ENCODE measurements at regions not wholly inside any gene's neighbourhood (a gene's known extent, or its start where the extent isn't known, plus 50 kb on each side); places are given as distances from the start of the nearest gene placed in this dataset.

DNA sequence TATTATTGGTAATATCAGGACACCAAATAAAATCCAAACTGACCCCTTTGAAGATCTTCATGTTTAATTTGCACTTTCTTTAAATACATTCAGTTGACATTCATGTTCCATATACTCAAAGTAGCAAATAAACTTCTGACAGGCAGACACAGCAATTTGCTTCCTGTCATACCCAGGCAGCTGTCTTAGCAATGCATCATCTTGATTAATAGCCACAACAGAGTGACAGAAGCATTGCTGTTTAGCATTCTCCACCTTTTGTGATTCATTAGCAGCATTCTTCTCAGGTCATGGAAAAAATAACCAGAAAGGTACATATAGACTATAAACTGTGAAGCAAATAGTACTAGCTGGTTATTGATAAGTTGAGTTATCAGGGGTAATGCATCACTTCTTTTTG is 366.8 kb downstream of the CYLC2 start:
- Mint-ChIP-seq H3K9me3 (peaks cover 27% of the 10 kb centered on the region), H3K4me1 (no peaks in the 10 kb centered on the region), H3K4me3 (no peak overlapping the region), H3K27me3 (no peaks in the 10 kb centered on the region), H3K36me3 (ENCODE audit: insufficient read depth) (no peaks in the 10 kb centered on the region), H3K27ac (ENCODE audit: low read depth) (no peak overlapping the region)
- no peak for ATAC-seq (replicated peaks; ENCODE audit: extremely low read depth, poor library complexity, severe bottlenecking)
- no peak for DNase-seq (ENCODE audit: low spot score in 2 of 2)

DNA sequence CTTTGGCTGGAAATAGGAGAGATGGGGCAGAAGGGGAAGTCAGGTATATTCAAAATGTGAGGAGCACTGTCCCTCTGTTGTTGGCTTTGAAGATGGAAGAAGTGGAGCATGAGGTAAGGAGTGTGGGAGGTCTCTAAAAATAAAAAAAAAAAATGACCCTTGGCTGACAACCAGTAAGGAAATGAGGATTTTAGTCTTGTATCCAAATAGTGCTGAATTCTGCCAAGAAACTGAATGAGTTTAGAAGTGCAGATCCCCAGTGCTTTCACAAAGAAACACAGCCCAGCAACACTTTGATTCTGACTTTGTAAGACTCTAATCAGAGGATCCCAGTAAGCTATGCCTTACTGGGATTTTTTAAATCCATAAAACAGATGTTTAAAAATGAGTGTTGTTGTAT is 367.9 kb downstream of the CYLC2 start:
- Mint-ChIP-seq H3K9me3 (peaks cover 27% of the 10 kb centered on the region), H3K27me3 (no peaks in the 10 kb centered on the region), H3K4me1 (no peaks in the 10 kb centered on the region), H3K36me3 (ENCODE audit: insufficient read depth) (no peaks in the 10 kb centered on the region), H3K4me3 (no peak overlapping the region), H3K27ac (ENCODE audit: low read depth) (no peak overlapping the region)
- ATAC-seq (replicated peaks; ENCODE audit: extremely low read depth, poor library complexity, severe bottlenecking): no peak
- DNase-seq (ENCODE audit: low spot score in 2 of 2): no peak

DNA sequence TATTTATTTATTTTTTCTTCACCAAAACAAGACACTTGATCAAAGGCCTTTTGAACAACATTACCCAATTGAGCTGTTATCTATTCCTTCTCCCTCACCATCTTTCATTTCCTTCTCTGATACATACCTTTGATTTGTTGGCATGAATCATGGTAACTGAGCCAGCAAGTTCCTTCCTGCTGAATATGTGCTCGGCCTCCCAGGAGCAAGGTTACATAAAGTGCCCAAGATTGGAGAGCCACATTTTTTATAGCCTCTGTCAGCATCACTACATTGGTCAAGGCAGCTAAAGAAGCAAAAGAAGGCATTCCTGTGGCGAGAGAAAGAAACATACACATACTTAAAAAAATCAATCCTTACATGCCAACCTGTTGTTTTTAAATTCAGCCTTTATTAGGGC is 369.6 kb downstream of the CYLC2 start:
- DNase-seq (ENCODE audit: low spot score in 2 of 2) (no peak), ATAC-seq (replicated peaks; ENCODE audit: extremely low read depth, poor library complexity, severe bottlenecking) (no peak)
- no peaks in the 10 kb centered on the region for H3K4me1 Mint-ChIP-seq
- H3K4me3 Mint-ChIP-seq: no peak overlapping the region
- H3K27ac Mint-ChIP-seq (ENCODE audit: low read depth): no peak overlapping the region
- no peaks in the 10 kb centered on the region for H3K27me3 Mint-ChIP-seq
- peaks cover 15% of the 10 kb centered on the region for H3K9me3 Mint-ChIP-seq
- H3K36me3 Mint-ChIP-seq (ENCODE audit: insufficient read depth): no peaks in the 10 kb centered on the region

DNA sequence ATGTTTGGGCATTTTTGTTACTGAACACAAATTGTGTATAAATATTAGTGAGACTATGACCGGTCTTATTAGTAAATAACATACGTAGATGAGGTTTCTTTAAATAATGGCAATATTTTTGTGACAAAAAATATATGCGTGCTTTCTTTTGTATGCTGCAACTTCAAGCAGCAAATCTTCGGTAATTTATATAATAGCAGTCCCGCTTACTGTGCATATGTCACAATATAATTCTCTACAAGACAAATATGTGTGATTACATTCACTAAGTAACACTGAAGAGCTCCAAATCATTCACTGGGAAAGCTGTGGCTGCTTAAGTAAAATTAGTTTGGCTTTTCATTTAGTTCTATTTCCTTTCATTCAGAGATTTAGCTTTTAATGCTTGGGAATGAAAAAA is 376.0 kb downstream of the CYLC2 start:
- Mint-ChIP-seq H3K27me3 (no peaks in the 10 kb centered on the region), H3K36me3 (ENCODE audit: insufficient read depth) (no peaks in the 10 kb centered on the region), H3K27ac (ENCODE audit: low read depth) (no peak overlapping the region), H3K4me3 (no peak overlapping the region), H3K9me3 (peaks cover 10% of the 10 kb centered on the region), H3K4me1 (no peaks in the 10 kb centered on the region)
- ATAC-seq (replicated peaks; ENCODE audit: extremely low read depth, poor library complexity, severe bottlenecking): no peak
- DNase-seq (ENCODE audit: low spot score in 2 of 2): no peak

DNA sequence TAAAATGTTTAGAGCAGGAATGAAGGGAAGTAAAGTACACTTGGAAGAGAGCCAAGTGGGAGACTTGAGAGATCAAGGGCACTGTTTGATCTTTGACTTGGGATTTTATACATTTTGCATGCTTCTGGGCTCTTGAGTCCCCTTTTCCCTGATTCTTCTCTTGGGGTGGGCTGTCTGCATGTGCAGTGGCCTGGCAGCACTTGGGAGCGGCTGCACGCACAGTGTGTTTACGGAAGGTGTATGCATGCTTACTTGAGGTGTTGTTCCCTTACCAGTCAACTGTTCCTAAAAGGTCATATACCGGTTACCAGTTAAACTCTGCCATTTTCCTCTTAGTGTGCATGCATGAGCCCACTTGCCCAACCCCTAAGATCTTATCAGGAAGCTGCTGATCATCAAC is 377.7 kb downstream of the CYLC2 start:
- Mint-ChIP-seq H3K4me3 (no peak overlapping the region), H3K27me3 (no peaks in the 10 kb centered on the region), H3K36me3 (ENCODE audit: insufficient read depth) (no peaks in the 10 kb centered on the region), H3K9me3 (peaks cover 16% of the 10 kb centered on the region), H3K4me1 (no peaks in the 10 kb centered on the region), H3K27ac (ENCODE audit: low read depth) (no peak overlapping the region)
- ATAC-seq (replicated peaks; ENCODE audit: extremely low read depth, poor library complexity, severe bottlenecking) (no peak), DNase-seq (ENCODE audit: low spot score in 2 of 2) (no peak)

DNA sequence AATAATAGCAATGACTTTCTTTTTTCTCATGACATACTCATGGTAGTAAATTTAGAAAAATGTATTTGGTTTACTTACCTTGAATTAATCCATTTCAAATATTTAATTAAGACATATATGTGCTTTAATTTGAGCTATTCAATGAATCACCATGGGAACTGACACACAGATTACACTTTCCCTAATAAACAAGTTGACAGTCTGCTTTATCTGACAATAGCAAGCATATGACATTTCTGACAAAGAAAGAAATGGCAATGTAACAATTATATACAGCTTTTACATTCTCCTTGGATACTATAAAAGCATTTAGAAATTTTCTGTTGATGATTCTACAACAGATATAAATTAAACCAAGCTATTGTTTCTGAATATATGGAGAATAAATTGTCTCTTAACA is 382.5 kb downstream of the CYLC2 start:
- Mint-ChIP-seq H3K27ac (ENCODE audit: low read depth) (no peak overlapping the region), H3K4me3 (no peak overlapping the region), H3K27me3 (no peaks in the 10 kb centered on the region), H3K4me1 (no peaks in the 10 kb centered on the region), H3K36me3 (ENCODE audit: insufficient read depth) (no peaks in the 10 kb centered on the region), H3K9me3 (peaks cover 17% of the 10 kb centered on the region)
- no peak for ATAC-seq (replicated peaks; ENCODE audit: extremely low read depth, poor library complexity, severe bottlenecking)
- DNase-seq (ENCODE audit: low spot score in 2 of 2): no peak

DNA sequence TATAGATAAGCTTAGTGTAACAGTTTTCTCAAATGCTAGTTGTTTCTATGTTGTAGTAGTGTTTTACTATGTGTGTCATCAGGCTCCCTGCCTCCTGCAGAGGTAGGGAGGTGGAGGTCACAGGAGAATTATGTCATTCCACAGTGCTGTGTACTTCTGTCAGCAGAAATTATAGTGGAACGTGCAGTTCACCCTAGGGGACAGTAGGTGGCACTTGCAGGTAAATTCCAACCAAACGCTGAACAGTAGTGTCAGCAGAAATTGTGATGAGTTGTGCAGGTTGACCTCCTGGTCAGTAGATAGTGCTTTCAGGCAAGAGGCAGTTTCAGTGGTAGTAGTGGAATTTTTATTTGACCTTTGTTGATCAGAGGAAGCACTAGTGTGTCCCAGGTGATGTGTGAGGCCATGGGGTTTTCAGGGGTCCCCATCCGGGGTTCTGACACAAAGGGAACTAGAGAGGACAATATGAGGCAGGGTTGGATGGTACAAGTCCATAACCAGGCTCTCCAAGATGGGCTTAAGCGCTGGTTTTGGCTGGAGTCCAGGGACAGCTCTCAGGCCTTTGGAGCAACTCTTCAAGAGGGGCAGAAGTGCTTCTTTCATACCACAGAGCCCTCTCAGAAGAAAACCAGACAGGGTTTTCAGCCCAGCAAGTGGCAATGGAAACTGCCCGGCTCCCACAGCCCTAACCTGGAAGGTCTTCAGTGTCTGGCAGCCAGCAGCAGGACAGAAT is 402.9 kb downstream of the CYLC2 start:
- H3K27me3 Mint-ChIP-seq: no peaks in the 10 kb centered on the region
- no peak overlapping the region for H3K4me3 Mint-ChIP-seq
- H3K36me3 Mint-ChIP-seq (ENCODE audit: insufficient read depth): no peaks in the 10 kb centered on the region
- peaks cover 12% of the 10 kb centered on the region for H3K9me3 Mint-ChIP-seq
- DNase-seq (ENCODE audit: low spot score in 2 of 2) (no peak), ATAC-seq (replicated peaks; ENCODE audit: extremely low read depth, poor library complexity, severe bottlenecking) (no peak)
- no peaks in the 10 kb centered on the region for H3K4me1 Mint-ChIP-seq
- no peak overlapping the region for H3K27ac Mint-ChIP-seq (ENCODE audit: low read depth)

DNA sequence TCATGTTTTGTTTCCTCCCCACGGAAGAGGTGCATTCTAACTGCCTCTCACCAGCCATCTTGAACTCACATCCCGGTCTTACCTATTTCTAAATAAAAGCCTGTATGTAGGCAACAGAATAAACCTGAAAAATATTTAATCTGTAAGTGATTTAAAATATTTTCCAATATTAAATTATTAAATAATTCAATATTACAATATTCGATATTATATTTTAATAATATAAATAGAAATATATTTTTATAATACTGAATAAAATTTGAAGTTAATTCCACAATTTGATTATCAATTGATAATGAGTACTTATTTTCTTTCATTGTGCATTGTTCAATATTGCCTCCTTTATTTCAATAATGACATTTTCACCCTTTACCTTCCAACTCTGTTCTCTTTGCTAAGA is 404.4 kb downstream of the CYLC2 start:
- DNase-seq (ENCODE audit: low spot score in 2 of 2) (no peak), ATAC-seq (replicated peaks; ENCODE audit: extremely low read depth, poor library complexity, severe bottlenecking) (no peak)
- Mint-ChIP-seq H3K27me3 (no peaks in the 10 kb centered on the region), H3K36me3 (ENCODE audit: insufficient read depth) (no peaks in the 10 kb centered on the region), H3K9me3 (peaks cover 12% of the 10 kb centered on the region), H3K4me1 (no peaks in the 10 kb centered on the region), H3K27ac (ENCODE audit: low read depth) (no peak overlapping the region), H3K4me3 (no peak overlapping the region)

DNA sequence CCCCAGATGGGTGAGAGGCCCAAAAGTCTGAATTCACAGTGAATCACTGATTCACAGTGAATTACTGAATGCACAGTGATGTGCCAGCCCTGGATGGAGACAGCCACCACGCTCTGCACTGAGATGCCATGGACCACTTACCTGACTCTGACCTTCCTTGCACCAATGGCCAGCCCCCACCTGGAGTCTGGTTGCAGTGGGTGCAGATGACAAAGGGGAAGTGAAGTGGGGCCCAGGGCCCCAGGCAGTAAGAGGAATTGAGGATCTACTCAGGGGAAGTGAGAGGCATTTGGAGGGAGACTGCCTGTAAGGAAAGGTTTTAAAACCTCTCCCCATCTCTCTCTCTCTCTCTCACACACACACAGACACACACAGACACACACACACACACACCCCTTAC is 412.1 kb downstream of the CYLC2 start:
- DNase-seq (ENCODE audit: low spot score in 2 of 2) (no peak), ATAC-seq (replicated peaks; ENCODE audit: extremely low read depth, poor library complexity, severe bottlenecking) (no peak)
- Mint-ChIP-seq H3K36me3 (ENCODE audit: insufficient read depth) (no peaks in the 10 kb centered on the region), H3K27ac (ENCODE audit: low read depth) (no peak overlapping the region), H3K4me3 (no peak overlapping the region), H3K4me1 (no peaks in the 10 kb centered on the region), H3K27me3 (no peaks in the 10 kb centered on the region), H3K9me3 (peaks cover 10% of the 10 kb centered on the region)

DNA sequence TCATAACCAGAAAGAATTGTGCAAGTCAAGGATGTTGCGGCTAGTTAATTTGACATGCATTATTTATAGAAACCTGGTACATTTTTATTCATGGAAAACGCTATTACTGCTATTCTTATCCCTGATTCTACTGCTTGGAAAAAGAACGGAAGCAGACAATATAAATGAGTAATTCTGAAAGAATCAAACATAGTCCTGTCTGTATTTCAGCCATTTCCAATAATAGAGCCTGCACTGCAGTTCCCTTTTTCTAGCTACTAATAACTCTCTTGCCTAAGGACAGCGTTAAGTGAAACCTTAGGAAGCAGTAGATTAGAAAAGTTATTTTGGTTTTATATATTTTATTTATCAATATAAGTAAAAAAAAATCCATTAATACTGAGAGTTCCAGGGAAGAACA is 414.9 kb downstream of the CYLC2 start:
- no peaks in the 10 kb centered on the region for H3K36me3 Mint-ChIP-seq (ENCODE audit: insufficient read depth)
- ATAC-seq (replicated peaks; ENCODE audit: extremely low read depth, poor library complexity, severe bottlenecking) (no peak), DNase-seq (ENCODE audit: low spot score in 2 of 2) (no peak)
- H3K27me3 Mint-ChIP-seq: no peaks in the 10 kb centered on the region
- peaks cover 11% of the 10 kb centered on the region for H3K9me3 Mint-ChIP-seq
- H3K4me1 Mint-ChIP-seq: no peaks in the 10 kb centered on the region
- no peak overlapping the region for H3K27ac Mint-ChIP-seq (ENCODE audit: low read depth)
- no peak overlapping the region for H3K4me3 Mint-ChIP-seq

DNA sequence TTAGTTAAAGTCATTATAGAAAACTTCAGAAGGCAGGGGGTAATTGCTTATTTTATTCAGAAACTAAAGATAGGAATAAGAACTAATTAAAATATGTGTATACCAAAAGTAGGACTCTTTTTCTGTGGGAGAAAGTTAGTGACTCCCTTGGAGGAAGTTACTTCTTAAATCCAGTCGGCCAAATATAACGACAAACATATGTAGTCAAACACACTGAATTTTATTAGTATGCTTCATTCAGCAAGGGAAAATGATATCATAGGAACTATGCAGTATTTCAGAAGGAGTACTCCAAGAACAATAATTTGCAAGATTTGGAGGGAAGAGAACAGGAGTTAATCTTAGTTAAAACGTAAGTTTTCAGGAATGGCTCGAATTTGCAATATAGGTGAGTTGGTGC is 432.6 kb downstream of the CYLC2 start:
- DNase-seq (ENCODE audit: low spot score in 2 of 2): no peak
- H3K27ac Mint-ChIP-seq (ENCODE audit: low read depth): no peak overlapping the region
- peaks cover 15% of the 10 kb centered on the region for H3K9me3 Mint-ChIP-seq
- no peak overlapping the region for H3K4me3 Mint-ChIP-seq
- H3K27me3 Mint-ChIP-seq: no peaks in the 10 kb centered on the region
- H3K36me3 Mint-ChIP-seq (ENCODE audit: insufficient read depth): no peaks in the 10 kb centered on the region
- no peak for ATAC-seq (replicated peaks; ENCODE audit: extremely low read depth, poor library complexity, severe bottlenecking)
- no peaks in the 10 kb centered on the region for H3K4me1 Mint-ChIP-seq

DNA sequence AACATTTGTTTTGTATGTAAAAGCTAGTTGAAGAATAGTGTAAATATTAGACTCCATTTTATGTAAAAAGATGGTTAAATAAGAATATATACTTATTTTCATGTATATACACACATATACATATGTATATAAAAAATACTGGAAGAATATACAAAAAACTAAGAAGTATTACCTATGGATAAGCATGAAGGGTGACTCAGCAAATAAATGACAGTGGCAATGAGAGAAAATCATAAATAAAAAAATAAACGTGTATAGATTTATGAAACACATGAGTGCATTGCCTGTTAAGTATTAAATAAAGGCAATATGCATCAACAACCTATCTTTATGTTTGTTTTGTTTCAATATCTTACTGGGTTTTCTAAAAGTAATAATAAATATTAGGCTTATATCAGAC is 435.3 kb downstream of the CYLC2 start:
- Mint-ChIP-seq H3K27me3 (no peaks in the 10 kb centered on the region), H3K4me3 (no peak overlapping the region), H3K27ac (ENCODE audit: low read depth) (no peak overlapping the region), H3K4me1 (no peaks in the 10 kb centered on the region), H3K9me3 (peaks cover 20% of the 10 kb centered on the region), H3K36me3 (ENCODE audit: insufficient read depth) (no peaks in the 10 kb centered on the region)
- DNase-seq (ENCODE audit: low spot score in 2 of 2) (no peak), ATAC-seq (replicated peaks; ENCODE audit: extremely low read depth, poor library complexity, severe bottlenecking) (no peak)

DNA sequence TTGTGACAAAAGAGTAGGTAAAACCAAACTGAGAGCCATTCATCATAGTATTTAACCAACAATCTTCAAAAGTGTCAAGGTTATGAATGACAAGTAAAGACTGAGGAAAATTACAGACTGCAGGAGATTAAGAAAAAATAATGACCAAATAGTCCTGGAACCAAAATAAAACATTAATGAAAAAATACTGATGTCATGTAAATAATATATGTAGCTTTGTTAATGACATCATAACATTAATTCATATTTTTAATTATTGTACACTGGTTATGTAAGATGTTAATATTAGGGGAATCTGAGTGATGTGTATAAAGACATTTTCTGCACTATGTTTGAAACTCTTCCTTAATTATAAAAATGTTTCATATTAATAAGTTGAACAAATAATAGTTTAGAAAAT is 436.7 kb downstream of the CYLC2 start:
- Mint-ChIP-seq H3K9me3 (peaks cover 28% of the 10 kb centered on the region), H3K4me1 (no peaks in the 10 kb centered on the region), H3K36me3 (ENCODE audit: insufficient read depth) (no peaks in the 10 kb centered on the region), H3K4me3 (no peak overlapping the region), H3K27me3 (no peaks in the 10 kb centered on the region), H3K27ac (ENCODE audit: low read depth) (no peak overlapping the region)
- ATAC-seq (replicated peaks; ENCODE audit: extremely low read depth, poor library complexity, severe bottlenecking): no peak
- DNase-seq (ENCODE audit: low spot score in 2 of 2): no peak

DNA sequence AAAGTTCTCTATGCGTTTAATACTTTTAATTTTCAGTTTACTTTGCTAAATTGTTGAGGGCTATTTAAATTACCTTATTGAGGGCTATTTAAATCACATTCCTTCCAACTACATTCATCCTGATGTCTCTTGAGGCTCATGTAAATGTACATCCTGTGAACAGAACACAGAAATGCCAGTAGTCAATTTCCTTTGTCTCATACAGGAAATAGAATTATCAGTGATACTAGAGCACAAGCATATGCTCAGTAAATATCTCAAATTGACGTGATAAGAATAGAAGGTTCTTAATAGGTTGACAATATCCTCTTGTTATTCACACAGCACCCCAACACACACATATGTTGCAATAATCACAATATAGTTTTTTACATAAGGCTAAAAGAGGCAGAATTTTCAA is 449.0 kb downstream of the CYLC2 start:
- no peaks in the 10 kb centered on the region for H3K27me3 Mint-ChIP-seq

More for the DNA sequence above, 449.0 kb downstream of the CYLC2 start:
- Mint-ChIP-seq H3K4me1 (no peaks in the 10 kb centered on the region), H3K27ac (ENCODE audit: low read depth) (no peak overlapping the region), H3K4me3 (no peak overlapping the region), H3K36me3 (ENCODE audit: insufficient read depth) (no peaks in the 10 kb centered on the region), H3K9me3 (no peaks in the 10 kb centered on the region)
- ATAC-seq (replicated peaks; ENCODE audit: extremely low read depth, poor library complexity, severe bottlenecking) (no peak), DNase-seq (ENCODE audit: low spot score in 2 of 2) (no peak)
